Mammary epithelial cell (primary cell): ENCODE measurements at regions not wholly inside any gene's neighbourhood (a gene's known extent, or its start where the extent isn't known, plus 50 kb on each side); places are given as distances from the start of the nearest gene placed in this dataset.

ENCODE experiments used
- CTCF ChIP-seq, 2 donors: IDR thresholded peaks in 1 of 2; conservative IDR thresholded peaks in 1 of 2; 2 replicates each; pipeline ENCODE4 v1.5.1; 2011 to 2012; ENCODE audit warnings: inconsistent platforms in 2 of 2, low read length in 2 of 2, mild to moderate bottlenecking in 2 of 2, control low read depth in 1 of 2, low read depth in 1 of 2; ENCODE audit not compliant: insufficient read depth in 1 of 2; ENCODE audit errors: extremely low read depth in 1 of 2
- EZH2 ChIP-seq: IDR thresholded peaks from 2 replicates; pipeline ENCODE4 v1.6.1; 2012; ENCODE audit warnings: low read length, inconsistent platforms, borderline replicate concordance

GRCh38 chr7:120169996-120170783, 102.8 kb upstream of the KCND2 start:
- TF ChIP-seq CTCF (conservative IDR thresholded peaks at IDR 0.05 in 1 of 2, IDR thresholded peaks at IDR 0.05 in 1 of 2; ENCODE audit: extremely low read depth in 1 of 2, insufficient read depth in 1 of 2, low read depth in 1 of 2, low read length in 2 of 2) (no peak), EZH2 (no peak)
